GM23248 (cell line): ENCODE measurements at regions not wholly inside any gene's neighbourhood (a gene's known extent, or its start where the extent isn't known, plus 50 kb on each side); places are given as distances from the start of the nearest gene placed in this dataset.

Experiments
- EZH2 ChIP-seq: fragments of 200-600 bp; sonication (generic); IDR thresholded peaks from 2 replicates; pipeline ENCODE4 v1.6.1; 2018; ENCODE audit warnings: antibody characterized with exemption, mild to moderate bottlenecking; ENCODE audit not compliant: insufficient read depth, poor library complexity, severe bottlenecking
- EZH2phosphoT487 ChIP-seq: fragments of 200-600 bp; sonication (generic); IDR thresholded peaks from 2 replicates; pipeline ENCODE4 v1.6.1; 2018; ENCODE audit warnings: antibody characterized with exemption, moderate library complexity, mild to moderate bottlenecking, low read depth; ENCODE audit not compliant: insufficient read depth

GRCh38 chr2:23007631-23008235 lies 377.2 kb upstream of the KLHL29 start:
- TF ChIP-seq EZH2 (no peak), EZH2phosphoT487 (no peak)
